Stomach (tissue), 8 donors: ENCODE measurements at regions not wholly inside any gene's neighbourhood (a gene's known extent, or its start where the extent isn't known, plus 50 kb on each side); places are given as distances from the start of the nearest gene placed in this dataset.

Source experiments
- DNase-seq, 2 donors: peaks; one replicate each; pipeline versions ENCODE4 v3.0.0 to v3.0.0-alpha.2; 2013 to 2019
- H3K27ac ChIP-seq, 5 donors: fragments of 200-600 bp in 4 of 5; sonication (generic) in 4 of 5; one replicate each; pipeline ENCODE4 v1.5.1; 2013 to 2019; ENCODE audit warnings: mild to moderate bottlenecking in 1 of 5, moderate library complexity in 1 of 5
- H3K27me3 ChIP-seq, 3 donors: fragments of 200-600 bp; sonication (generic); one replicate each; pipeline ENCODE4 v1.5.1; 2017 to 2019; ENCODE audit warnings: mixed run types in 1 of 3
- H3K36me3 ChIP-seq, 4 donors: fragments of 200-600 bp; sonication (generic); 1 replicate in 3 of 4; 2 replicates in 1 of 4; pipeline ENCODE4 v1.5.1; 2016 to 2019
- H3K4me1 ChIP-seq, 4 donors: fragments of 200-600 bp; sonication (generic); one replicate each; pipeline ENCODE4 v1.5.1; 2016 to 2019
- H3K4me3 ChIP-seq, 4 donors: fragments of 200-600 bp; sonication (generic) in 3 of 4; one replicate each; pipeline ENCODE4 v1.5.1; 2016 to 2019; ENCODE audit warnings: mild to moderate bottlenecking in 1 of 4
- H3K9me3 ChIP-seq, 4 donors: fragments of 200-600 bp; sonication (generic); one replicate each; pipeline ENCODE4 v1.5.1; 2016 to 2019
- EP300 ChIP-seq: sonication (generic); formaldehyde crosslinking; IDR thresholded peaks from one replicate; pipeline ENCODE4 v1.6.1; 2017; ENCODE audit warnings: antibody characterized with exemption
- POLR2A ChIP-seq, 4 donors: fragments of 450-650 bp; IDR thresholded peaks; one replicate each; pipeline ENCODE4 v1.6.1; 2016; ENCODE audit warnings: antibody characterized with exemption in 4 of 4, control low read depth in 2 of 4, mild to moderate bottlenecking in 1 of 4, moderate library complexity in 1 of 4
- POLR2AphosphoS5 ChIP-seq, 3 donors: sonication (generic); formaldehyde crosslinking; IDR thresholded peaks; one replicate each; pipeline ENCODE4 v1.6.1; 2016; ENCODE audit warnings: antibody characterized with exemption in 3 of 3
- WGBS, 5 donors: extraction: QIAGEN DNeasy Blood & Tissue Kit in 3 of 5; methylation state at CpG; one replicate each; pipeline versions ENCODE4 v1.1.5 to v1.1.7; 2013 to 2018; 5-methylcytosine and 5-hydroxymethylcytosine counted together
- intact Hi-C: fragments of 100-400 bp; cut with DNase I; formaldehyde crosslinking; loops from one replicate; pipeline ENCODE4 v1.15.1; 2023; ENCODE audit warnings: low total_unique reads
- TF ChIP-seq, protein P1 (sequence below), 7 experiments: fragments of 450-650 bp in 4 of 7; fragments of 200-600 bp in 3 of 7; sonication (generic) in 3 of 7; IDR thresholded peaks; one replicate each; pipeline ENCODE4 v1.5.1; 2016 to 2019; ENCODE audit warnings: antibody characterized with exemption in 7 of 7, control low read depth in 2 of 7, mild to moderate bottlenecking in 1 of 7
- donor health status: healthy with polysubstance abuse.
- donor health status: Bipolar disorder and iron deficiency.
- donor health status: healthy.

DNA sequence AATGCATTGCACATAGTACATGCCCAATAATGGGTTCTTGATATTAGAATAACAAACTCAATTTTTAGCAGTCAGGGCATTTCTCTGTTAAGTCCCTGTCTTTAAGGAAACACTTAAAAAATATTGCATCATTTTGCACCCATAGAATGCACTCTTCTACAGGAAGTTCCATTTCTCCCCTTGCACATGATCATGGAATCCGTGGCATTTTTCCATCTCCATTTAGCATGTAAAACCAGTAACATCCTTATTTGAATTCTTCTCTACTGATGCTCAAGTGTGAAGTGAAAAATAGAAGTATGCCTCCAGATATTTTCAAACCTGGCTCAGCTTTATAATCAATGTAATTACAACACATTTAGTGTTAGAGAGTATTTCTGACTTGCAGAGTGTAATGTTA is 192.8 kb downstream of the RWDD3 start:
- DNase-seq: no peak
- Histone ChIP-seq H3K9me3 (no peaks in the 10 kb centered on the region), H3K36me3 (no peaks in the 10 kb centered on the region), H3K27me3 (no peaks in the 10 kb centered on the region), H3K27ac (no peak overlapping the region), H3K4me3 (no peak overlapping the region), H3K4me1 (no peaks in the 10 kb centered on the region)
- WGBS, 5 donors: 54 to 80% (median 60%) methylated on average over 1 of the region's 1 CpG
- intact Hi-C loops: no loop called here
- TF ChIP-seq EP300 (no peak), POLR2A (IDR thresholded peaks at IDR 0.05) (no peak), POLR2AphosphoS5 (IDR thresholded peaks at IDR 0.05) (no peak)
- TF ChIP-seq, protein P1, sequence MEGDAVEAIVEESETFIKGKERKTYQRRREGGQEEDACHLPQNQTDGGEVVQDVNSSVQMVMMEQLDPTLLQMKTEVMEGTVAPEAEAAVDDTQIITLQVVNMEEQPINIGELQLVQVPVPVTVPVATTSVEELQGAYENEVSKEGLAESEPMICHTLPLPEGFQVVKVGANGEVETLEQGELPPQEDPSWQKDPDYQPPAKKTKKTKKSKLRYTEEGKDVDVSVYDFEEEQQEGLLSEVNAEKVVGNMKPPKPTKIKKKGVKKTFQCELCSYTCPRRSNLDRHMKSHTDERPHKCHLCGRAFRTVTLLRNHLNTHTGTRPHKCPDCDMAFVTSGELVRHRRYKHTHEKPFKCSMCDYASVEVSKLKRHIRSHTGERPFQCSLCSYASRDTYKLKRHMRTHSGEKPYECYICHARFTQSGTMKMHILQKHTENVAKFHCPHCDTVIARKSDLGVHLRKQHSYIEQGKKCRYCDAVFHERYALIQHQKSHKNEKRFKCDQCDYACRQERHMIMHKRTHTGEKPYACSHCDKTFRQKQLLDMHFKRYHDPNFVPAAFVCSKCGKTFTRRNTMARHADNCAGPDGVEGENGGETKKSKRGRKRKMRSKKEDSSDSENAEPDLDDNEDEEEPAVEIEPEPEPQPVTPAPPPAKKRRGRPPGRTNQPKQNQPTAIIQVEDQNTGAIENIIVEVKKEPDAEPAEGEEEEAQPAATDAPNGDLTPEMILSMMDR (IDR thresholded peaks at IDR 0.05): no peak

DNA sequence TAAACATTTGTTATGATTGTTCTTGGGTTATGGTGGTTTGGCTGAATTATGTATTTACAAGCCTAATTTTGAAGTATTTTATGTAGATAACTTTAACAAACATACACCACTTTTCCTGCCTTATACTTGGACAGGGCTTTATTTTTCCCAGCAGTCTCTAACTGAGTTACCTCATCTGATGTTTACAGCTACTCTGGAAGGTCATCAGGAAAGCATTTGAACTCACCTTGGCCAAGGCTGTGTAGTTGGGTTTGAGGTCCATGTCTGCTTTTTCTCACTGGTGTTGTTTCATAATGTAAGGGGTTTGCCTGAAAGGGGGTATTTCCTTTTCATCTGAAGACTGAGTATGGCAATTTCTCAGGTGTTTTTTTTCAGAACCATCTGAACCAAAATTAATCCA is 193.5 kb downstream of the RWDD3 start:
- Histone ChIP-seq H3K4me3 (no peak overlapping the region), H3K4me1 (no peaks in the 10 kb centered on the region), H3K9me3 (no peaks in the 10 kb centered on the region), H3K27me3 (no peaks in the 10 kb centered on the region), H3K36me3 (no peaks in the 10 kb centered on the region), H3K27ac (no peak overlapping the region)
- DNase-seq: no peak
- intact Hi-C loops: no loop called here
- TF ChIP-seq POLR2AphosphoS5 (IDR thresholded peaks at IDR 0.05) (no peak), POLR2A (IDR thresholded peaks at IDR 0.05) (no peak), EP300 (no peak)
- TF ChIP-seq, protein P1 (IDR thresholded peaks at IDR 0.05): no peak

DNA sequence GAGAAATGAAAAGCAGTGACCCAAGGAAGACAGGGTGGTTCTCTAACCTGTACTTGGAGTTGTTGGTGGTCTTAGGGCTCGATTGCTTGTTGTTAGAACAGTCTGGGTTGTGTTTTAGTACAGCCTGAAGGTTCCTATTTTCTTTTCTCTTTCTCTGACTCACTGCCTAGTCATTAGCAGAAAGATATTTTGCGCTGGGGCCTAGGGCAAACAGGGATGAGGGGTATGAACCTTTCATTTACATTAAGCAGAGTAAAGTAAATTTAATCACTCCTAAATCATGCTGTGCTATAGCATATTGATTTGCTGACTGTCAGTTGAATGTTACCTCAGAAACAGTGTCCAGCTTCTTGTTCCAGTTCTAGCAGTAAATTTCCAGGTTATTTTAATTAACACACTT is 197.2 kb downstream of the RWDD3 start:
- TF ChIP-seq POLR2AphosphoS5 (IDR thresholded peaks at IDR 0.05) (no peak), POLR2A (IDR thresholded peaks at IDR 0.05) (no peak), EP300 (no peak)
- TF ChIP-seq, protein P1 (IDR thresholded peaks at IDR 0.05): no peak
- WGBS, 5 donors: 31 to 54% (median 47%) methylated on average over 2 of the region's 2 CpGs
- no peak for DNase-seq

DNA sequence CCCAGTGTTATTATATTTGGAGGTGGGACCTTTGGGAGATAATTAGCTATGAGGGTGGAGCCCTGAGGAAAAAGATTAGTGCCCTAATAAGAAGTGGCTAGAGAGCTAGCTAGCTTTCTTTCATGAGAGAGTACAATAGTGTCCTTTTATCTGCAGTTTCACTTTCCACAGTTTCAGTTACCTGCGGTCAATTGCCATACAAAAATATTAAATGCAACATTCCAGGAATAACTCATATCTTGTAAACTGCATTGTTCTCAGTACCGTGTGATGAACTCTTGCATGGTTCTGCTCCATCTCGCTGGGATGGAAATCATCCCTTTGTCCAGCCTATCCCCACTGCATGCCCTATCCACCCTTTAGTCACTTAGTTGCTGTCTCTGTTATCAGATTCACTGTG is 201.6 kb downstream of the RWDD3 start:
- H3K4me3 ChIP-seq: no peak overlapping the region
- intact Hi-C loops: no loop called here
- no peak overlapping the region for H3K27ac ChIP-seq
- H3K36me3 ChIP-seq: no peaks in the 10 kb centered on the region
- H3K27me3 ChIP-seq: no peaks in the 10 kb centered on the region
- no peaks in the 10 kb centered on the region for H3K4me1 ChIP-seq
- 84 to 88% (median 87%) methylated on average over 3 of the region's 3 CpGs for WGBS, 5 donors
- no peaks in the 10 kb centered on the region for H3K9me3 ChIP-seq
- DNase-seq: no peak
- TF ChIP-seq POLR2A (IDR thresholded peaks at IDR 0.05) (no peak), EP300 (no peak)

More for the DNA sequence above, 197.2 kb downstream of the RWDD3 start:
- Histone ChIP-seq H3K27ac (no peak overlapping the region), H3K9me3 (no peaks in the 10 kb centered on the region), H3K36me3 (no peaks in the 10 kb centered on the region), H3K4me1 (no peaks in the 10 kb centered on the region), H3K27me3 (no peaks in the 10 kb centered on the region), H3K4me3 (no peak overlapping the region)
- intact Hi-C loops: no loop called here

DNA sequence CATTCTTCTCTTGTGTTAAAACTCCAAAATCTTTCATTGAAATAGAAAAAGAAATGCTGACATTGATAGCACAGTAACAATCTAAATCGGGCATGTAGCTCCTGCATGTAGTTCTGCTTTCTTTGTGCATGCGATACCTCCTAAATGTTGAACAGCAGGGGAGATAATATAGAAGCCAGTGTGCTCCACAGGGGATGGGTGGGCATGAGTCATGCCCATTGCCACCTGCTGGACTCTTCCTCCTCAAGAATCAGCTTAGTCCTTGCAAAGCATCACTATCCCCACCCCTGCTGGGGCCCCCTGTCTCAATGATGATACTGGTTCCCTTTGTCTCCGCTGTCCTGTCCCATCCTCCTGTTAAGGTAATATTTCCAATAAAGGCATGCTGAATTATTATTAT is 203.0 kb downstream of the RWDD3 start:
- TF ChIP-seq POLR2A (IDR thresholded peaks at IDR 0.05) (no peak), POLR2AphosphoS5 (IDR thresholded peaks at IDR 0.05) (no peak), EP300 (no peak)
- TF ChIP-seq, protein P1 (IDR thresholded peaks at IDR 0.05): no peak
- no peaks in the 10 kb centered on the region for H3K9me3 ChIP-seq
- DNase-seq: no peak
- H3K4me1 ChIP-seq: no peaks in the 10 kb centered on the region
- H3K27ac ChIP-seq: no peak overlapping the region
- no peaks in the 10 kb centered on the region for H3K27me3 ChIP-seq
- no peak overlapping the region for H3K4me3 ChIP-seq
- 54 to 79% (median 72%) methylated on average over 3 of the region's 3 CpGs for WGBS, 5 donors
- intact Hi-C loops: no loop called here
- H3K36me3 ChIP-seq: no peaks in the 10 kb centered on the region
